ENCODE measurements at regions not wholly inside any gene's neighbourhood (a gene's known extent, or its start where the extent isn't known, plus 50 kb on each side); places are given as distances from the start of the nearest gene placed in this dataset.

DNA sequence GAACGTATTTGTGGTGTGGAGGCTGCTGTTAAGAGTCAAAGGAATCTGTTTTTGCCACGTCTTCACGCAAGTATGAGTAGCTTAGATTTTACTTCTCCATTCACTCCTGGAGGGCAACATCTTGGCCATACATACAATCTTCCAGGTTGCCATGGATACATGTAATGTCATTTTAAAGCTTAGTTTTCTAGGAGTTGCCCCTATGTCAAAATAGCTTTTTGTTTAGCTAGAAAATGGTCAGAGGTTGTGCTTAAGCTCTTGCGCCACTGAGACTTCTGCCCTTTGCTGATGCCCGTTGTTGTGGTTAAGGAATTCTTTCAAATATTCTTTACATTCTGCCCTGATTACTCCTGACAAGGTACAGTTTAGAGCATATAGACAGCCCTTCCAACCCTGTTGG is 245.4 kb upstream of the TFPI start:
- WGBS, 2 donors: 92 to 93% methylated on average over 5 of the region's 5 CpGs
- no peaks in the 10 kb centered on the region for H3K4me1 ChIP-seq
- H3K9me3 ChIP-seq: no peaks in the 10 kb centered on the region
- intact Hi-C loops (cut with DNase I; ENCODE audit: low total_unique reads): no loop called here
- no peak for DNase-seq
- TF ChIP-seq, protein P1, sequence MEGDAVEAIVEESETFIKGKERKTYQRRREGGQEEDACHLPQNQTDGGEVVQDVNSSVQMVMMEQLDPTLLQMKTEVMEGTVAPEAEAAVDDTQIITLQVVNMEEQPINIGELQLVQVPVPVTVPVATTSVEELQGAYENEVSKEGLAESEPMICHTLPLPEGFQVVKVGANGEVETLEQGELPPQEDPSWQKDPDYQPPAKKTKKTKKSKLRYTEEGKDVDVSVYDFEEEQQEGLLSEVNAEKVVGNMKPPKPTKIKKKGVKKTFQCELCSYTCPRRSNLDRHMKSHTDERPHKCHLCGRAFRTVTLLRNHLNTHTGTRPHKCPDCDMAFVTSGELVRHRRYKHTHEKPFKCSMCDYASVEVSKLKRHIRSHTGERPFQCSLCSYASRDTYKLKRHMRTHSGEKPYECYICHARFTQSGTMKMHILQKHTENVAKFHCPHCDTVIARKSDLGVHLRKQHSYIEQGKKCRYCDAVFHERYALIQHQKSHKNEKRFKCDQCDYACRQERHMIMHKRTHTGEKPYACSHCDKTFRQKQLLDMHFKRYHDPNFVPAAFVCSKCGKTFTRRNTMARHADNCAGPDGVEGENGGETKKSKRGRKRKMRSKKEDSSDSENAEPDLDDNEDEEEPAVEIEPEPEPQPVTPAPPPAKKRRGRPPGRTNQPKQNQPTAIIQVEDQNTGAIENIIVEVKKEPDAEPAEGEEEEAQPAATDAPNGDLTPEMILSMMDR (IDR thresholded peaks at IDR 0.05): no peak
- TF ChIP-seq POLR2A (IDR thresholded peaks at IDR 0.05): no peak
- no peaks in the 10 kb centered on the region for H3K27me3 ChIP-seq
- H3K36me3 ChIP-seq (ENCODE audit: low read depth, missing control alignments): no peaks in the 10 kb centered on the region
- H3K27ac ChIP-seq: no peak overlapping the region
- no peak overlapping the region for H3K4me3 ChIP-seq

DNA sequence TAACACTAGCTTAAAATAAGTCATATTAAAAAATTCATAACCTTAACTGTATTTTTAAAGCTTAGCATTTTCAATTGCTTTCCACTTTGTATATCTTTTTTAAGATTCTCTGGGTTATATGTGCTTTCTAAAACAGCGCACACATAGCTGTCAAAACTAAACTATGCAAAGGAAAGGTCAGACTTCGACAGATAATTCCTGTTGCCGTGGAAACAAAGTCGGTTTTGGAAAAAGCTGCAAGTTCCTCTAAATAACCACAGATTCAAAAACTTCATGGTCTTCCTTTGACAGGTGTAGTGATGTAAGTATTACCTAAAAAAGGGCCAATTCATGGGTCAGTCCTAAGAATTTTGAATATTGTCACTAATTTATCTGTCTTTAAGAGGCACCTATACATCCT is 249.6 kb upstream of the TFPI start:
- 65 to 74% methylated on average over 4 of the region's 4 CpGs for WGBS, 2 donors

DNA sequence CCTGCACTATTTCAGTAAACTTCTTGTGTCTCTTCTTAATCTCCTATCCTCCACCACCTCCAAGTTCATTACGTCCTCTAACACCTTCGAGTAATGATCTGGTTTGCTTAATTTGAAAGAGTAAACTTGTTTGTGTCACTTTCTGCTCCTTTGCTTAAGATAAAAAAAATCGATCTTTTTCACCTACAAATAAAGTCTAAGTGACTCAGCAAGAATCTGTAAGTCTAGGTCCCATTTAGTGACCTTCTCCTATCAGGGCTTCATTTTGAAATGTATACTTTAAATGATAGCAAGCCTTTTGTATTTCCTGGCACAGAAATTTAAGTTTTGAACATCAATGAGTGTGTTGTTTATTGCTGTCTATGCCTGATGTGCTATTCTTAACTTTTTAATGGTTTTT is 260.9 kb upstream of the TFPI start:
- Histone ChIP-seq H3K9me3 (no peaks in the 10 kb centered on the region), H3K36me3 (ENCODE audit: low read depth, missing control alignments) (no peaks in the 10 kb centered on the region), H3K4me1 (no peaks in the 10 kb centered on the region), H3K4me3 (no peak overlapping the region), H3K27me3 (no peaks in the 10 kb centered on the region), H3K27ac (no peak overlapping the region)
- intact Hi-C loops (cut with DNase I; ENCODE audit: low total_unique reads): no loop called here
- 82 to 84% methylated on average over 3 of the region's 3 CpGs for WGBS, 2 donors
- no peak for DNase-seq
- TF ChIP-seq, protein P1 (IDR thresholded peaks at IDR 0.05): no peak
- no peak for TF ChIP-seq POLR2A (IDR thresholded peaks at IDR 0.05)

More for the DNA sequence above, 249.6 kb upstream of the TFPI start:
- Histone ChIP-seq H3K27ac (no peak overlapping the region), H3K36me3 (ENCODE audit: low read depth, missing control alignments) (no peaks in the 10 kb centered on the region), H3K27me3 (no peaks in the 10 kb centered on the region), H3K4me3 (no peak overlapping the region), H3K4me1 (no peaks in the 10 kb centered on the region), H3K9me3 (no peaks in the 10 kb centered on the region)
- DNase-seq: no peak
- intact Hi-C loops (cut with DNase I; ENCODE audit: low total_unique reads): no loop called here
- TF ChIP-seq, protein P1 (IDR thresholded peaks at IDR 0.05): no peak
- no peak for TF ChIP-seq POLR2A (IDR thresholded peaks at IDR 0.05)

DNA sequence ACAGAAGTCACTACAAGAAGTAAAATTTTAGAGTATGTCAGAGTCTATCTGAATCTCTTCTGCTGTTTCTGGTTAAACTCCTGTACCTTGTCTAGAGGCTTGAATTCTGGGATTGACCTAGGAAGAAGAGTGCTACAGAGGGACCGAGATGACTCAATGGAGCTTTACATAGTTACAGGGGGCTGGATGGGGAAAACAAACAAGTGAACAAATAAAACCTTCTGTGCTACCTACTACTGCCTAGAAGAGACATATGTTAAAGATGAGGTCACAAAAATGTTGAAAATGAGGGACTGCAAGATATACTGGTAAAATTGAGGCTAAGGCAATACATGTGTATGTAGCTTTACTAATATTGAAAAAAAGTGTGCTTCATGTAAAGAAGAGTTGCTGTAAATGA is 265.4 kb upstream of the TFPI start:
- no peaks in the 10 kb centered on the region for H3K9me3 ChIP-seq
- H3K4me3 ChIP-seq: no peak overlapping the region
- no peak for TF ChIP-seq POLR2A (IDR thresholded peaks at IDR 0.05)
- TF ChIP-seq, protein P1 (IDR thresholded peaks at IDR 0.05): no peak
- intact Hi-C loops (cut with DNase I; ENCODE audit: low total_unique reads): no loop called here
- H3K27me3 ChIP-seq: no peaks in the 10 kb centered on the region
- H3K36me3 ChIP-seq (ENCODE audit: low read depth, missing control alignments): no peaks in the 10 kb centered on the region
- H3K27ac ChIP-seq: no peak overlapping the region
- 96 to 100% methylated on average over 1 of the region's 1 CpG for WGBS, 2 donors
- H3K4me1 ChIP-seq: no peaks in the 10 kb centered on the region
- no peak for DNase-seq

DNA sequence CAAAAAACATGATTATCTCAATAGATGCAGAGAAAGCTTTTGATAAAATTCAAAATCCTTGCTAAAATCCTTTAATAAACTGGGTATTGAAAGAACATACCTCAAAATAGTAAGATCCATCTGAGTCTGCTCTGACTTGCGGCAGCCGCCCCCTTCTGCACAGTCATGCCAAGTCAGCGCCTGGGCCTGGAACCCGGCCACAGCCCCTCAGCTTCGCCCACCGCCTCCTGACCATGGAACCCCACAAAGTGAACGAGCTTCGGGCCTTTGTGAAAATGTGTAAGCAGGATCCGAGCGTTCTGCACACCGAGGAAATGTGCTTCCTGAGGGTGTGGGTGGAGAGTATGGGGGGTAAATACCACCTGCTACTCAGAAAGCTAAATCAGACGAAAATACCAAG is 270.9 kb upstream of the TFPI start:
- Histone ChIP-seq H3K4me1 (no peaks in the 10 kb centered on the region), H3K27me3 (no peaks in the 10 kb centered on the region), H3K4me3 (no peak overlapping the region), H3K36me3 (ENCODE audit: low read depth, missing control alignments) (no peaks in the 10 kb centered on the region), H3K9me3 (no peaks in the 10 kb centered on the region), H3K27ac (no peak overlapping the region)
- no peak for TF ChIP-seq POLR2A (IDR thresholded peaks at IDR 0.05)
- TF ChIP-seq, protein P1 (IDR thresholded peaks at IDR 0.05): no peak
- no peak for DNase-seq
- WGBS, 2 donors: 93 to 95% methylated on average over 12 of the region's 12 CpGs
- intact Hi-C loops (cut with DNase I; ENCODE audit: low total_unique reads): no loop called here

Measured in testis (tissue), 2 donors.